ENCODE measurements at regions not wholly inside any gene's neighbourhood (a gene's known extent, or its start where the extent isn't known, plus 50 kb on each side); places are given as distances from the start of the nearest gene placed in this dataset.

DNA sequence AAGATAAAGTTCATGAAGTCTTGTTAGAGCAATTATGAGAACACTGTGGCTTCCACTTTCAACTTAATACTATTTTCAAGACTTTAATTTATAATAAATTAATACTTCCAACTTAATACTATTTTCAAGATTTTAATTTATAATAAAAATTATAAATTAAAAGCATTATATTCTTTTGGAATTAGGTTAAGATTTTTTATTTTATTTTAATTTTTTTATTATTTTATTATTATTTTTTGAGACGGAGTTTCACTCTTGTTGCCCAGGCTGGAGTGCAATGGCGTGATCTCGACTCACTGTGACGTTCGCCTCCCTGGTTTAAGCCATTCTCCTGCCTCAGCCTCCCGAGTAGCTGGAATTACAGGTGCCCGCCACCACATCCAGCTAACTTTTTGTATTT lies 126.0 kb upstream of the GUCY1A1 start:
- Histone ChIP-seq H3K27me3 (ENCODE audit: control insufficient read depth, insufficient read depth, low read length) (no peaks in the 10 kb centered on the region), H3K36me3 (ENCODE audit: control insufficient read depth, insufficient read depth, low read length) (no peaks in the 10 kb centered on the region), H3K27ac (ENCODE audit: low read length) (no peak overlapping the region), H3K4me1 (ENCODE audit: control insufficient read depth, insufficient read depth, low read length) (no peaks in the 10 kb centered on the region), H3K4me3 (ENCODE audit: low read length) (no peak overlapping the region), H3K9me3 (ENCODE audit: control insufficient read depth, insufficient read depth, low read length) (no peaks in the 10 kb centered on the region; the same call in 1 of the 2 replicates)
- no peak for DNase-seq (ENCODE audit: low read depth, low spot score)
- no CpG with 5 or more reads among the region's 7 CpGs for WGBS (ENCODE audit: insufficient coverage, insufficient read length)

DNA sequence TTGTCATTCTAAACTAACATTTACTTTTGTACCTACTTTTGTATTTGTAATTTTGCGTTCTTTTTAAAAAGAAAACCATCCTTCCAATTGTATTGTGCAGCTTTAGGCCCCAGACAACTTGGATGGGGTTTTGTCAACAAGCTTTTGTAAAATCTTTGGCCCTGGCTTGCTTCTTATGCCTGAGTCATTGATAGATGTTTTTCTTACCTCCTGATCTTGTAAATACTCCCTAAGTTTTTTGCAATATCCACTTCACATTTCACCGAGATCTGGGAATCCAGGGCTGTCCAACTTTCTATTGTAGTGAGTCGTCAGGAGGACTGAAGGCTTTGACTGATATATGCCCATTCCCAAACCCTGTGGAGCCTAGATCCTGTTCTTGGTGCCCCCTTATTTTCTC lies 126.9 kb upstream of the GUCY1A1 start:
- Histone ChIP-seq H3K27me3 (ENCODE audit: control insufficient read depth, insufficient read depth, low read length) (no peaks in the 10 kb centered on the region), H3K4me1 (ENCODE audit: control insufficient read depth, insufficient read depth, low read length) (no peaks in the 10 kb centered on the region), H3K36me3 (ENCODE audit: control insufficient read depth, insufficient read depth, low read length) (no peaks in the 10 kb centered on the region), H3K9me3 (ENCODE audit: control insufficient read depth, insufficient read depth, low read length) (no peaks in the 10 kb centered on the region), H3K4me3 (ENCODE audit: low read length) (no peak overlapping the region), H3K27ac (ENCODE audit: low read length) (no peak overlapping the region)
- no CpG with 5 or more reads among the region's 3 CpGs for WGBS (ENCODE audit: insufficient coverage, insufficient read length)
- DNase-seq (ENCODE audit: low read depth, low spot score) = no peak

DNA sequence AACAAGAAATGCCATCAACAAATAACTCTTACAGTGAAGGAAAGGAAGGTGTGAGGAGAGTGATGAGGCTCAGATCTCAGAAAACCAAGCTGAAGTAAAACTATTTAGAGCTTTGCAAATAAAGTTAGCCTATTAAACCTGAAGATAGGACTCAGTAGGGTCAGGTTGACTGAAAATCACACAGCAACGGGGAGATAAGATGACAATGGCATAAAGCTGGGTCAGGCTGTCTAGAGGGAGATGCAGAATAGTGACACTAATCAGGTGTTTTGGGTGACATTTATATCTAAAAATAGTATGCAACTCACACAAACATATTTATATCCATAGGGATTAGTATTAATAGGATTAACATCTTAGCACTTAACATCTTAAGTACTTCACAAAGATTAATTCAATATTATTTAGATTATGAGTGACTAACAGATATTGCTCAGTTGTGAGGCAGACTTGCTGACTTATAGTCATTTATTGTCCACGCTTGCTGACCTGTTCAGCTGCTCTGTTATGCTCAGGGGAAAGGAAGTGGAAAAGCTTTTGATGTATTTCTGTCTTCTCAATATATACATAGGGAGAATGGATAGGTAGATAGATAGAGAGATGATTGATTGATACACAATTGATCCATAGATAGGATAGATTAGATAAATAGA lies 130.7 kb upstream of the GUCY1A1 start:
- H3K36me3 ChIP-seq (ENCODE audit: control insufficient read depth, insufficient read depth, low read length) = no peaks in the 10 kb centered on the region
- H3K4me1 ChIP-seq (ENCODE audit: control insufficient read depth, insufficient read depth, low read length) = no peaks in the 10 kb centered on the region
- no peaks in the 10 kb centered on the region for H3K9me3 ChIP-seq (ENCODE audit: control insufficient read depth, insufficient read depth, low read length)
- DNase-seq (ENCODE audit: low read depth, low spot score) = no peak
- H3K27ac ChIP-seq (ENCODE audit: low read length) = no peak overlapping the region
- H3K4me3 ChIP-seq (ENCODE audit: low read length) = no peak overlapping the region
- no peaks in the 10 kb centered on the region for H3K27me3 ChIP-seq (ENCODE audit: control insufficient read depth, insufficient read depth, low read length)
- WGBS (ENCODE audit: insufficient coverage, insufficient read length) = no CpG with 5 or more reads among the region's 2 CpGs

DNA sequence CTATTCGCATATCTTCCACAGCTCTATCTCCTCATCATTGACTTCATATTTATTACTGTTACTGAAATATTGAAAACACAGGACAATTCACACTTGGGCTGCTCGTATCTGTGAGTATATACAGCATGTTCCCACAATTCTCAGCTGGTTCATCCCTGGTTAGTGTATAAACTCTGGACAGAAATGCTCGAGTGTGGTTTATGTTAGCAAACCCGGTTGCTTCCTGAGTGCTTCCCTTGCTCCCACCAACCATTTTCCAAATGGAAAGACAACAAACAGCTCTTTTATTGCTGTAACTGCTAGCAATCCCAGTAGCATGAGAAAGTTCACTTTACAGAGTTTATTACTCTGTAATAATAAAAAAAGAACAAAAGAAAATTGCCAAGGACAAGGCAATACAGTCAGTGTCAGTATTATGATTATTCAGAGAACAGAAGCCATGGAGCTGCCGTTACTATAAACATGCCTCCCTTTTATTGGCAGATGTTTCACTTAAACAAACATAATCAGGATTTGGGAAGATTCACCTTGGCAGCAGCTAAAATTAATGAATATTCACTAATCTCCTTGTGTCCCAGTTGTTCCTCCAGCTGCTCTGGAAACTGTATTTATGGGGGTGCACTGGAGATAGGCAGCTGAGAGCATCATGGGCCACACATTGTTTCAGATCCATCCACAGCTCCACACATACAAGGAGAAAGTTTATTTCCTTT lies 134.1 kb upstream of the GUCY1A1 start:
- WGBS (ENCODE audit: insufficient coverage, insufficient read length) = no CpG with 5 or more reads among the region's 5 CpGs
- no peak for DNase-seq (ENCODE audit: low read depth, low spot score)
- Histone ChIP-seq H3K4me3 (ENCODE audit: low read length) (no peak overlapping the region), H3K27ac (ENCODE audit: low read length) (no peak overlapping the region), H3K4me1 (ENCODE audit: control insufficient read depth, insufficient read depth, low read length) (no peaks in the 10 kb centered on the region), H3K36me3 (ENCODE audit: control insufficient read depth, insufficient read depth, low read length) (no peaks in the 10 kb centered on the region), H3K27me3 (ENCODE audit: control insufficient read depth, insufficient read depth, low read length) (no peaks in the 10 kb centered on the region), H3K9me3 (ENCODE audit: control insufficient read depth, insufficient read depth, low read length) (no peaks in the 10 kb centered on the region)

DNA sequence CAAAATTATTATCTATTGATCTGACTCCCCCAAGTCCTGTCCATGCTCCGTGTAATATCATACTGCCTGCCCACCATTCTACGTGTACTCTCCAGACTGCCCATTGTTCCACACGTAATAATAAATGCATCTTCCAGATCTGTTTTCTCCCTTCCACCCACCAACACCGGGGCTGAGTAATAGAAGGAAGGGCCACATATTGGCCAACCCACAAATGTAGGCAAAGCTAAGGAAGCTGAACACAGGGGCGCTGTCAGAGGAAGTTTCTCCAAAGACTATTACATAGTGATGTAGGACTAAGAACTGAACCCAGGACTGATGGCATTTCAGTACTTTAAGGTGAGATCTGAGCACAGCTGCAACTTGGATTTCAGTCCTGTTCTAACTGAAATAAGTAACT lies 135.8 kb upstream of the GUCY1A1 start:
- no peaks in the 10 kb centered on the region for H3K27me3 ChIP-seq (ENCODE audit: control insufficient read depth, insufficient read depth, low read length)
- no peak for DNase-seq (ENCODE audit: low read depth, low spot score)
- no peak overlapping the region for H3K27ac ChIP-seq (ENCODE audit: low read length)
- no CpG with 5 or more reads among the region's 5 CpGs for WGBS (ENCODE audit: insufficient coverage, insufficient read length)
- no peaks in the 10 kb centered on the region for H3K9me3 ChIP-seq (ENCODE audit: control insufficient read depth, insufficient read depth, low read length)
- no peaks in the 10 kb centered on the region for H3K36me3 ChIP-seq (ENCODE audit: control insufficient read depth, insufficient read depth, low read length)
- H3K4me3 ChIP-seq (ENCODE audit: low read length) = no peak overlapping the region
- H3K4me1 ChIP-seq (ENCODE audit: control insufficient read depth, insufficient read depth, low read length) = no peaks in the 10 kb centered on the region

DNA sequence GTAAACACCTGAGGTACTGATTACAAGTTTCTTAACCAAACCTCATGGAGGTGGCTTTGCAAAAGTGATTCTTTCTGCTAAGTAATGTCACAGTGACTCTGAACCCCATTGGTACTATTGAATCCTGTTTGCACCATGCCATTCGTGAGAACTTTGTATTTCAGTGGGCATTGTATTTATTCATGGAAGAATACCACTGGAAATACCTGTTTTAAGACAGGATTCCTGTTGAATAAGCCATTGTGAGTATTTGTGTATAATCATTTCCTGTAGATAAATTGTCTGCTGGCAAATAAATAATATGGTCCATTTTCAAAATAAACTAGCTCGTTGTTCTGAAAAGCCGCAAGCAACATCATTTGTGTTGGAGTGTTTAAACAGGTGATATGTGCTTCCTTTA lies 136.4 kb upstream of the GUCY1A1 start:
- no peaks in the 10 kb centered on the region for H3K4me1 ChIP-seq (ENCODE audit: control insufficient read depth, insufficient read depth, low read length)
- no peaks in the 10 kb centered on the region for H3K36me3 ChIP-seq (ENCODE audit: control insufficient read depth, insufficient read depth, low read length)
- no peaks in the 10 kb centered on the region for H3K27me3 ChIP-seq (ENCODE audit: control insufficient read depth, insufficient read depth, low read length)
- DNase-seq (ENCODE audit: low read depth, low spot score) = no peak
- no peaks in the 10 kb centered on the region for H3K9me3 ChIP-seq (ENCODE audit: control insufficient read depth, insufficient read depth, low read length)
- no peak overlapping the region for H3K4me3 ChIP-seq (ENCODE audit: low read length)
- no peak overlapping the region for H3K27ac ChIP-seq (ENCODE audit: low read length)
- no CpG with 5 or more reads among the region's 3 CpGs for WGBS (ENCODE audit: insufficient coverage, insufficient read length)

DNA sequence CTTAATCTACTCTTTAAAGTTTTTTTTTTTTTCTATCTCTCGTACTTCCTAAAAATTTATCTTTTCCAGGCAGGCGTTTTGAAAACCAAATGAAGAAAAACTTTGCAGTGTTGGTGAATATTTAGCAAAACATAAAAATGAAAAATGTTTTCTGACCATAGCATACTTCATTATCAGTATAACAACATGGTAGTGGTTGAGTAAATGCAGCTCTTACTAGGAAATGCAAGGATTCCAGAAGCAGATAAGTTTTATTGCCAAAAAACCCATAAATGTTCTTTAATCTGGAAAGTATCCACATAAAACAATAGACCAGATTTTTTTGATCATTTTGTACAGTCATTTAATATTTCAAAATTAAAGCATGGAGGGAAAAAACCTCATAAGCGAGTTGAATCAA lies 136.9 kb upstream of the GUCY1A1 start:
- no peaks in the 10 kb centered on the region for H3K27me3 ChIP-seq (ENCODE audit: control insufficient read depth, insufficient read depth, low read length)
- no peak overlapping the region for H3K27ac ChIP-seq (ENCODE audit: low read length)
- no peak overlapping the region for H3K4me3 ChIP-seq (ENCODE audit: low read length)
- 100% methylated on average over 1 of the region's 3 CpGs for WGBS (ENCODE audit: insufficient coverage, insufficient read length)
- no peaks in the 10 kb centered on the region for H3K4me1 ChIP-seq (ENCODE audit: control insufficient read depth, insufficient read depth, low read length)
- no peaks in the 10 kb centered on the region for H3K9me3 ChIP-seq (ENCODE audit: control insufficient read depth, insufficient read depth, low read length)
- DNase-seq (ENCODE audit: low read depth, low spot score) = no peak
- no peaks in the 10 kb centered on the region for H3K36me3 ChIP-seq (ENCODE audit: control insufficient read depth, insufficient read depth, low read length)

DNA sequence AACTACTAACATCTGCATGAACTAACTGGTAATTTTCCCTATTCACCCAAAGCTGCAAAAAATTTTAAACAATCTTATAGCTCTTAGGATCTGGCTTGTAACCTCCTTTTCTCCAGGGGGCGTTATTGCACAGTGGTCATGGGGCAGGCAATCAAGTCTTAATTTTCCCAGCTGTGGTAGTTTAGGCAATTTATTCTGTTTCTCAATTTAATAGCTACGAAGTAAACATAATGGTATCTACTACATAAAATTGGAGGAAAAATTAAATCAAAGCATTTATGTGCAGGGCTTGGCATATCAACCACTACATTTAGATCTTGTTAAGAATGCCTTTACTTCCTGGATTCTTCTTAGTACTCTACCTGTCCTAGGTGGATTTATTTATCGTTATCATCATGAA lies 137.4 kb upstream of the GUCY1A1 start:
- no peak overlapping the region for H3K27ac ChIP-seq (ENCODE audit: low read length)
- H3K4me1 ChIP-seq (ENCODE audit: control insufficient read depth, insufficient read depth, low read length) = no peaks in the 10 kb centered on the region
- no CpG with 5 or more reads among the region's 3 CpGs for WGBS (ENCODE audit: insufficient coverage, insufficient read length)
- no peak overlapping the region for H3K4me3 ChIP-seq (ENCODE audit: low read length)
- H3K9me3 ChIP-seq (ENCODE audit: control insufficient read depth, insufficient read depth, low read length) = no peaks in the 10 kb centered on the region
- DNase-seq (ENCODE audit: low read depth, low spot score) = no peak
- no peaks in the 10 kb centered on the region for H3K36me3 ChIP-seq (ENCODE audit: control insufficient read depth, insufficient read depth, low read length)
- H3K27me3 ChIP-seq (ENCODE audit: control insufficient read depth, insufficient read depth, low read length) = no peaks in the 10 kb centered on the region

DNA sequence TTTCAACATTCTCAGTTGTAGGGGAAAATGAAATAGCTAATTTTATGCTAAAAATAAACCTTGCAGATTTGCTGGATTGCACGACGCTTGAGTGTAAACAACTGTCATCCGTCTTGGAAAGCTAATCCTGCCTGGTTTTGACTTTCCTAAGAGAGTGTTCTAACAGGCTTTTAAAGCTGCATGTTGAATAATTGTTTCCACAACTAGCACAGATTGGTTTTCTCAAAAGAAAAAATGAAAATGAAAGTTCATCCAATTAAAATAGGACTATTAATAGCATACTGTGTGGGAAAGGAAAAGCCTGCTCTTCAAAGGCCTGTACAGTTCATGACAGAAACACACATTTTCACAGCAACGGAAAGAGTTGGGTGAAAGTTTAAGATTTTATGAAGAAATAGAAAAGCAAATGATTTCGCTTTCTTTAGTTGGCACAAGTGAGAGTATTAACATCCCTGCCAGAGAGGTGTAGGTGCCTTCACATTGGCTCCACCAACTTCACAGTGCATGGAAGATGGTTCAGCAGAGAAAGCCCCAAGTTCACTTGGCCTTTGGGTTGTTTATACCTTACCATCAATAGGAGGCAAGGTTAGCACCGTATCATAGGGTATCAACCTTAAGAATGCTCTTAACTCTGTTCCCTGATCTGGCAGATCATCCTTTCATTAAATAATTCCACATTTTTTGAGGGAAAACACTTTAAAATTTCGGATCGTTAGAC lies 140.0 kb upstream of the GUCY1A1 start:
- DNase-seq (ENCODE audit: low read depth, low spot score) = no peak
- Histone ChIP-seq H3K9me3 (ENCODE audit: control insufficient read depth, insufficient read depth, low read length) (no peaks in the 10 kb centered on the region), H3K27me3 (ENCODE audit: control insufficient read depth, insufficient read depth, low read length) (no peaks in the 10 kb centered on the region), H3K36me3 (ENCODE audit: control insufficient read depth, insufficient read depth, low read length) (no peaks in the 10 kb centered on the region), H3K4me3 (ENCODE audit: low read length) (no peak overlapping the region), H3K4me1 (ENCODE audit: control insufficient read depth, insufficient read depth, low read length) (no peaks in the 10 kb centered on the region), H3K27ac (ENCODE audit: low read length) (no peak overlapping the region)
- WGBS (ENCODE audit: insufficient coverage, insufficient read length) = no CpG with 5 or more reads among the region's 8 CpGs

DNA sequence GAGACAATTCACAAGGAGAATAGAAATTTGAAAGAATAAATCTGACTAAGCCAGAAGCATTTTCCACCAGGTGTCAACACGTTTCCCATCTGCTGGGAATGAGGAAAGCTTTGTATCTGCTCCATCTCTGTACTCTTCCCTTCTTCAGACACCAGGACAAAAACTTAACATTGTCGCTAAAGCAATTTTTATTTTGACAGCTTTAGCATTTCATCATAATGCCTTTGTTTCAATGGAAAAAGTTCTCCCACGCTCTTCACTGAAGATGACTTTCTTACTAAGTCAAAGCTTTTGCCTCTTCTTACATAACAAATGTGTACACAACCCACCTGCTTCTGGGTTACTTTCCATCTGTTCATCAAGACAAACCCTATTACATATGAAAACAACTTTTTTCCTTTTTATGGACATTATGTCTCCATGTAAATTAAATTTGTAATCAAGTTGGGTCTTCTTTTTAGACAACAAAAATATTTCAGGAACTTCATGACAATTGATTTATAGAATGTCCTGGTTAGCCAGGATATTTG lies 141.7 kb upstream of the GUCY1A1 start:
- Histone ChIP-seq H3K4me1 (ENCODE audit: control insufficient read depth, insufficient read depth, low read length) (no peaks in the 10 kb centered on the region), H3K36me3 (ENCODE audit: control insufficient read depth, insufficient read depth, low read length) (no peaks in the 10 kb centered on the region), H3K4me3 (ENCODE audit: low read length) (no peak overlapping the region), H3K27me3 (ENCODE audit: control insufficient read depth, insufficient read depth, low read length) (no peaks in the 10 kb centered on the region), H3K9me3 (ENCODE audit: control insufficient read depth, insufficient read depth, low read length) (no peaks in the 10 kb centered on the region), H3K27ac (ENCODE audit: low read length) (no peak overlapping the region)
- no CpG with 5 or more reads among the region's 3 CpGs for WGBS (ENCODE audit: insufficient coverage, insufficient read length)
- no peak for DNase-seq (ENCODE audit: low read depth, low spot score)
